DND-41 (cell line): ENCODE measurements at regions not wholly inside any gene's neighbourhood (a gene's known extent, or its start where the extent isn't known, plus 50 kb on each side); places are given as distances from the start of the nearest gene placed in this dataset.

Source experiments
- ATAC-seq: fragments of 200-7000 bp; cut with Tn5 transposase; 3 replicates; pipeline ENCODE4 v1.9.1; 2021; ENCODE audit warnings: low read depth; ENCODE audit not compliant: insufficient read depth
- DNase-seq: peaks from one replicate; pipeline ENCODE4 v3.0.0-alpha.2; 2020
- H2AFZ ChIP-seq: 2 replicates; pipeline ENCODE4 v1.6.0; 2012; ENCODE audit warnings: low read depth, low read length
- H3K27ac ChIP-seq: 2 replicates; pipeline ENCODE4 v1.5.1; 2012; ENCODE audit warnings: low read length, inconsistent platforms
- H3K27me3 ChIP-seq: fragments of 200-600 bp; sonication (generic); 2 replicates; pipeline ENCODE4 v1.6.0; 2012; ENCODE audit warnings: low read length, mild to moderate bottlenecking, inconsistent platforms; ENCODE audit not compliant: insufficient read depth, poor library complexity
- H3K36me3 ChIP-seq: 2 replicates; pipeline ENCODE4 v1.5.1; 2012; ENCODE audit warnings: low read length, inconsistent platforms; ENCODE audit not compliant: insufficient read depth
- H3K4me1 ChIP-seq: 2 replicates; pipeline ENCODE4 v1.5.1; 2012; ENCODE audit warnings: mild to moderate bottlenecking, low read length; ENCODE audit not compliant: insufficient read depth
- H3K4me2 ChIP-seq: 2 replicates; pipeline ENCODE4 v1.6.0; 2012; ENCODE audit warnings: mild to moderate bottlenecking, moderate library complexity, low read length, inconsistent platforms; ENCODE audit not compliant: insufficient read depth
- H3K4me3 ChIP-seq, 2 experiments: fragments of 200-600 bp in 1 of 2; shearing (Covaris generic) in 1 of 2; 2 replicates each; pipeline ENCODE4 v1.5.1; 2012 to 2016; ENCODE audit warnings: inconsistent platforms in 2 of 2, low read length in 2 of 2, mild to moderate bottlenecking in 2 of 2, low read depth in 1 of 2, moderate library complexity in 1 of 2
- H3K79me2 ChIP-seq: 2 replicates; pipeline ENCODE4 v1.6.0; 2012; ENCODE audit warnings: low read length, inconsistent platforms; ENCODE audit not compliant: insufficient read depth
- H3K9ac ChIP-seq: 2 replicates; pipeline ENCODE4 v1.6.0; 2012; ENCODE audit warnings: low read depth, mild to moderate bottlenecking, inconsistent platforms, low read length, moderate library complexity
- H3K9me3 ChIP-seq: 2 replicates; pipeline ENCODE4 v1.5.1; 2012; ENCODE audit warnings: low read length, moderate library complexity, mild to moderate bottlenecking, inconsistent platforms; ENCODE audit not compliant: insufficient read depth, severe bottlenecking
- H4K20me1 ChIP-seq: 2 replicates; pipeline ENCODE4 v1.6.0; 2012; ENCODE audit warnings: low read length; ENCODE audit not compliant: insufficient read depth
- CTCF ChIP-seq: IDR thresholded peaks from 2 replicates; pipeline ENCODE4 v1.5.1; 2012; ENCODE audit warnings: borderline replicate concordance, low read length, moderate library complexity, mild to moderate bottlenecking; ENCODE audit not compliant: poor library complexity, severe bottlenecking; ENCODE audit errors: extremely low read depth
- EZH2 ChIP-seq: IDR thresholded peaks from 3 replicates; pipeline ENCODE4 v1.6.1; 2012; ENCODE audit warnings: borderline replicate concordance, low read depth, mild to moderate bottlenecking, moderate library complexity, low read length, inconsistent platforms; ENCODE audit not compliant: severe bottlenecking

DNA sequence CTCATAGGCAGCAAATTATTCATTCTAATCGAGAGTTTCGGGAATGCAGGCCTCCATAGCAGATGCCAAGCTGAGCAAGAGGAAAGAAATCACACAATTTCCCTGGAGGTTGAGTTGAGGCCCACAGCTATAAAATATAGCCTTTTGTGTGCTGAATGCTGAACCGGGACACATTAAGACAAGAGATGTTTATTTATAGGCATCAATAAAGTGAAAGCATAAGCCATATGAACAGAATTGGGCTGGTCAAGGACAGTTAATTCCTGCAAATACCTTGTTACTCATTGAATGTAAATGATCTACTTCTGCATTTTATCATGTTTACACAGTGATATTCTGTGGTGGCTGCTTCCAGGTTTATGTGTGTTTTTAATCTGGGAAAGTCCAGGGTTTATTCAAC, 461.7 kb downstream of the KLF12 start:
- no peak for TF ChIP-seq CTCF
- no peak for TF ChIP-seq EZH2
- no peak overlapping the region for H3K27ac ChIP-seq
- no peak overlapping the region for H2AFZ ChIP-seq
- ATAC-seq (no peak), DNase-seq (no peak)
- H3K36me3 ChIP-seq = no peaks in the 10 kb centered on the region
- no peaks in the 10 kb centered on the region for H3K27me3 ChIP-seq
- H3K4me3 ChIP-seq = no peak overlapping the region
- H3K4me1 ChIP-seq = no peaks in the 10 kb centered on the region
- no peak overlapping the region for H3K4me2 ChIP-seq
- H3K9me3 ChIP-seq = no peaks in the 10 kb centered on the region
- H4K20me1 ChIP-seq = no peaks in the 10 kb centered on the region
- no peaks in the 10 kb centered on the region for H3K79me2 ChIP-seq
- H3K9ac ChIP-seq = no peak overlapping the region

DNA sequence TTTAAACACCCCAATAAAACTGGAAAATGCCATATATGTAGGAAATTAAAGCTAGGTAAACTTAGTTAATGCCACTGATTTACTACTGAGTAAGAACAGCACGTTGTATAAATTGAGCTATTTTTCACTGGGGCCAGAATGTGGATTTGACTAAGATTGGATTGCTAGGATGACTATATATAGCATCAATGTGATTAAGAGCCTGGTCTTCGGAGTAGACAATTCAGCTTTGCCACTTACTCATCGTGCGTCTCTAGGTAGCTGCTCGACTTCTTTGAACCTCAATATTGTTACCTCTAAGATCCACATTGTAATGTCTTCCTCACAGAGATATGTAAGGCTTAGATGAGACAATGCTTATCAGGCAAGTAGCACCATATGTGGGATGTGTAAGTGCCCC, 462.5 kb downstream of the KLF12 start:
- Histone ChIP-seq H2AFZ (no peak overlapping the region), H3K79me2 (no peaks in the 10 kb centered on the region), H4K20me1 (no peaks in the 10 kb centered on the region), H3K27ac (no peak overlapping the region), H3K9ac (no peak overlapping the region), H3K4me2 (no peak overlapping the region), H3K4me3 (no peak overlapping the region), H3K9me3 (no peaks in the 10 kb centered on the region), H3K4me1 (no peaks in the 10 kb centered on the region), H3K36me3 (no peaks in the 10 kb centered on the region), H3K27me3 (no peaks in the 10 kb centered on the region)
- no peak for ATAC-seq
- no peak for TF ChIP-seq CTCF
- TF ChIP-seq EZH2 = no peak
- no peak for DNase-seq

GRCh38 chr13:73671011-73671410, 463.2 kb downstream of the KLF12 start:
- no peak overlapping the region for H3K4me3 ChIP-seq
- no peaks in the 10 kb centered on the region for H3K9me3 ChIP-seq
- no peaks in the 10 kb centered on the region for H3K79me2 ChIP-seq
- H3K27me3 ChIP-seq = no peaks in the 10 kb centered on the region
- DNase-seq (no peak), ATAC-seq (no peak)
- no peaks in the 10 kb centered on the region for H4K20me1 ChIP-seq
- no peaks in the 10 kb centered on the region for H3K4me1 ChIP-seq
- no peak overlapping the region for H3K9ac ChIP-seq
- H3K27ac ChIP-seq = no peak overlapping the region
- TF ChIP-seq EZH2 (no peak), CTCF (no peak)
- no peak overlapping the region for H2AFZ ChIP-seq
- H3K4me2 ChIP-seq = no peak overlapping the region
- no peaks in the 10 kb centered on the region for H3K36me3 ChIP-seq

GRCh38 chr13:73667756-73668155, 466.4 kb downstream of the KLF12 start:
- no peaks in the 10 kb centered on the region for H4K20me1 ChIP-seq
- H3K9me3 ChIP-seq = no peaks in the 10 kb centered on the region
- TF ChIP-seq EZH2 (no peak), CTCF (no peak)
- DNase-seq (no peak), ATAC-seq (no peak)
- no peaks in the 10 kb centered on the region for H3K79me2 ChIP-seq
- no peaks in the 10 kb centered on the region for H3K4me1 ChIP-seq
- H3K36me3 ChIP-seq = no peaks in the 10 kb centered on the region
- H3K4me2 ChIP-seq = no peak overlapping the region
- H3K4me3 ChIP-seq = no peak overlapping the region
- H2AFZ ChIP-seq = no peak overlapping the region
- H3K9ac ChIP-seq = no peak overlapping the region
- H3K27me3 ChIP-seq = no peaks in the 10 kb centered on the region
- H3K27ac ChIP-seq = no peak overlapping the region
